ENCODE measurements at regions not wholly inside any gene's neighbourhood (a gene's known extent, or its start where the extent isn't known, plus 50 kb on each side); places are given as distances from the start of the nearest gene placed in this dataset.

DNA sequence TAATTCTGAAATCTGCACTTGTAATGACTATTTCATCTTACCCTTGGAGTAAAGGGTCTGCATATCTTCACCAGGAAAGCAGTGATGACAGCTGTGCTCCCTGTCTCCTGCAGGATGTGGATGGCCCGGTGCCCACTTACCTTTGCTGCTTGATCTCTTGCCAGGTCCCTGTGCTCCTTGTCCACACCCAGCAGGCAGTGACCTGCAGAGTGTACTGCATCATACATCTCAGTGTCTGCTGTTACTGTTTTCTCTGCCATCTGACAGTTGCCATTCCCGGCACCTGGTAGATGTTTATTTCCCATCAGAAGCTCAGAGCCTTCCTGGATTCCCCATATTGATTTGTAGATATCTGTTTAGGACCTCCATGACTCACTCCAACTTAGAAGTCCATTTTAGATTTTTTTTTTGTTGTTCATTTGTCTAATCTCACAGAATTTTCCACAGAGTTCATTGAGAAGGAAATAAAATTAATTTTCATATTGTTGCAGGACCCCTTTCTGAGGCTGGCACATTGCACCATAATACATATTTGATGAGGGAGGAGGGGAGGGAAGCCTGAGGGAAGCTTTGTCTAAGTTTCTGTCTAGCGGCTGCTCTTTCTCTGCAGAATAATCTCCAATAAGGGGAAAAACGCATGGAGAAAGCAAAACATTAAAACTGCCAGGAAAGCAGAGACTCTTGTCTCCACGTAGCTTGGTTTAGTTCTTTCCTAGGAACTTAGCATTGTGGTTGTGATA, 697.5 kb upstream of the RAB6C start:
- DNase-seq (ENCODE audit: low read depth): no peak
- no peak for TF ChIP-seq CTCF (conservative IDR thresholded peaks at IDR 0.05; ENCODE audit: low read depth, low read length)
- H3K4me3 ChIP-seq (ENCODE audit: low read depth, low read length): no peak overlapping the region

DNA sequence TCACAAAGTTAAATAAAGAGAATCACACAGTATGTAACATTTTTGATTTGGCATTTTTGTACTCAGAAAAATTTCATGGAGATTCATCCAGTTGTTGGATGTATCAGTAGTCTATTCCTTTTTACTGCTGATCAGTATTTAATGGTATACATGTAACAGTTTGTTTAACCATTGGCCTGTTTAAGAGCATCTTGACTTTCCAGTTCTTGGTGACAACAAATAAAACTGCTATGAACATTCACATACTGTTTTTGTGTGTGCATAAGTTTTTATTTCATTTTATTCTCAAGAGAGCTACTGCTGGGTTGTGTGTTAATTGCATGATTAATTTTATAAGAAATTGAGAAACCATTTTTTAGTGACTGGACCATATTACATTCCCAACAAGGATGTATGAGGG, 694.5 kb upstream of the RAB6C start:
- H3K4me3 ChIP-seq (ENCODE audit: low read depth, low read length): no peak overlapping the region
- no peak for TF ChIP-seq CTCF (conservative IDR thresholded peaks at IDR 0.05; ENCODE audit: low read depth, low read length)
- DNase-seq (ENCODE audit: low read depth): no peak

DNA sequence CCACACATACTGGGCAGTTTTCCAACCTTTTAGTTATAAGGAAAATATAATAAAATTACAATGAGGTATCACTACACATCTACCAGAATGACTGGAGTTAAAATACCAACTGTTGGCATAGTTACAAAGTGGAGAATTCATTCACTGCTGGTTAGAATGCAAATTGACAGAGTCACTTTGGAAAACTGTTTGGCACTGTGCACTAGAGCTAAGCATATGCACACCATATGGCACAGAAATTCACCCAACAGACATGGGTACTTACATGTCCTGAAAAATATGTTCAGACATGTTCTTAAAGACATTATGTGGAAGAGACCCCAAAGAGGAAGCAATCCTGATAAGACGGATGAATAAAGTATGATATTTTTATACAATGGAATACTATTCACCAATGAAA, 686.1 kb upstream of the RAB6C start:
- H3K4me3 ChIP-seq (ENCODE audit: low read depth, low read length): no peak overlapping the region
- no peak for TF ChIP-seq CTCF (conservative IDR thresholded peaks at IDR 0.05; ENCODE audit: low read depth, low read length)
- no peak for DNase-seq (ENCODE audit: low read depth)

DNA sequence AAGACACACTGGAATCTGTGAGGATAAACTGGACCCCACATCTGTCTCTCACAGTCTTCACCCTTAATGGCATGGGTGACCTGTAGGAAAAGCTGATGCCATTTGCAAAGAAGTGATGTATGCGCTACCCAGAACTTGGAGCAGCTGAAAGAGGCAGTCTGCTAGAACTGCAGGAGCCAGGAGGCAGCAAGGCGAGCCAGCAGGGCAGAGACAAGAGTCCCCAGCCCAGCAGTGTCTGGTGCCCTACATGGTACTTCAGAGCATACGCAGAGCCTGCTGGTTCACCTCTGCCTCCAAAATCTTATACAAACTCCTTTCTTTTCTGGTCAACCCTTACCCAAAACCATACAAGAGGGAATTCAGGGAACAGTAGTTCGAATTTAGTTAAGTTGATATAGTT, 683.1 kb upstream of the RAB6C start:
- H3K4me3 ChIP-seq (ENCODE audit: low read depth, low read length): no peak overlapping the region
- no peak for TF ChIP-seq CTCF (conservative IDR thresholded peaks at IDR 0.05; ENCODE audit: low read depth, low read length)
- no peak for DNase-seq (ENCODE audit: low read depth)

- no peak for TF ChIP-seq CTCF (conservative IDR thresholded peaks at IDR 0.05; ENCODE audit: low read depth, low read length)
- no peak overlapping the region for H3K4me3 ChIP-seq (ENCODE audit: low read depth, low read length)
- DNase-seq (ENCODE audit: low read depth): no peak
Measured at GRCh38 chr2:129296806-129297205, 682.7 kb upstream of the RAB6C start.

GRCh38 chr2:129297430-129297829, 682.0 kb upstream of the RAB6C start:
- DNase-seq (ENCODE audit: low read depth): no peak
- no peak for TF ChIP-seq CTCF (conservative IDR thresholded peaks at IDR 0.05; ENCODE audit: low read depth, low read length)
- no peak overlapping the region for H3K4me3 ChIP-seq (ENCODE audit: low read depth, low read length)

DNA sequence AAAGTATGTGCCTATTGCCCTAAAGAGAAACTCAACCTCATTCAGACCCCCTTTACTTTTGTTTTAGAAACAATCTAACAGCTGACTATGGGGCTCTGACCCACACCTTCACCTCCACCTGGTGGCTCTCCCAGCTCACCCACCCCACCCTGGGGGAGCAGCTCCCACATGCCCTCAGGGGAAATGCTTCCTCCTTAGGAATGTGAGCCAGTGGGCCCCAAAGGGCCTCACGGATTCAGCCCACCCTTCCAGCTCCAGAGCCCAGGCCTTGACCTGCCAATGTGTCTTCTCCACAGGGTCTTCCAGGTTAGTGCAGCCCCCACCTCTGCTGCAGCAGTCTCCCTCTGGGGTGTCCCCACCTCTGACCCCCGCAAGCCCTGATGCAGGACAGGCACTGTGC, 680.1 kb upstream of the RAB6C start:
- no peak for TF ChIP-seq CTCF (conservative IDR thresholded peaks at IDR 0.05; ENCODE audit: low read depth, low read length)
- no peak overlapping the region for H3K4me3 ChIP-seq (ENCODE audit: low read depth, low read length)
- DNase-seq (ENCODE audit: low read depth): no peak
